Loucy (cell line): ENCODE measurements at regions not wholly inside any gene's neighbourhood (a gene's known extent, or its start where the extent isn't known, plus 50 kb on each side); places are given as distances from the start of the nearest gene placed in this dataset.

Experiments
- H2AFZ ChIP-seq: fragments of 200-600 bp; sonication (generic); 2 replicates; pipeline ENCODE4 v1.6.0; 2016; ENCODE audit warnings: antibody characterized with exemption, mild to moderate bottlenecking, low read length, moderate library complexity
- H3F3A ChIP-seq: fragments of 200-600 bp; 2 replicates; pipeline ENCODE4 v1.6.0; 2016; ENCODE audit warnings: antibody characterized with exemption, low read depth, mild to moderate bottlenecking
- H3K27me3 ChIP-seq: fragments of 200-600 bp; sonication (generic); 2 replicates; pipeline ENCODE4 v1.6.1; 2014; ENCODE audit warnings: low read length, mild to moderate bottlenecking; ENCODE audit not compliant: insufficient read depth, poor library complexity, severe bottlenecking
- H3K36me3 ChIP-seq: fragments of 200-600 bp; sonication (generic); 2 replicates; pipeline ENCODE4 v1.6.1; 2016; ENCODE audit warnings: low read length; ENCODE audit not compliant: insufficient read depth
- H3K4me1 ChIP-seq: fragments of 200-600 bp; sonication (generic); 2 replicates; pipeline ENCODE4 v1.5.1; 2014; ENCODE audit warnings: low read length, mild to moderate bottlenecking; ENCODE audit not compliant: insufficient read depth, poor library complexity, severe bottlenecking
- H3K4me2 ChIP-seq: fragments of 200-600 bp; sonication (generic); 2 replicates; pipeline ENCODE4 v1.6.0; 2014; ENCODE audit warnings: antibody characterized with exemption, low read length, low read depth, mild to moderate bottlenecking; ENCODE audit not compliant: poor library complexity, severe bottlenecking
- H3K4me3 ChIP-seq: fragments of 200-600 bp; sonication (generic); 2 replicates; pipeline ENCODE4 v1.5.1; 2014; ENCODE audit warnings: low read length, mild to moderate bottlenecking, mixed read lengths; ENCODE audit not compliant: poor library complexity, severe bottlenecking
- H3K79me2 ChIP-seq: fragments of 200-600 bp; sonication (generic); 2 replicates; pipeline ENCODE4 v1.6.1; 2014; ENCODE audit warnings: low read length; ENCODE audit not compliant: insufficient read depth
- H3K9ac ChIP-seq: fragments of 200-600 bp; sonication (generic); 2 replicates; pipeline ENCODE4 v1.6.0; 2014; ENCODE audit warnings: mild to moderate bottlenecking, low read depth, low read length, moderate library complexity; ENCODE audit not compliant: poor library complexity, severe bottlenecking
- H3K9me2 ChIP-seq: fragments of 200-600 bp; sonication (generic); replicated peaks from 2 replicates; pipeline ENCODE4 v1.6.1; 2016; ENCODE audit warnings: low read depth, low read length, mixed read lengths
- H3K9me3 ChIP-seq: fragments of 200-600 bp; sonication (generic); 2 replicates; pipeline ENCODE4 v1.6.1; 2014; ENCODE audit warnings: mild to moderate bottlenecking, antibody characterized with exemption, low read length, low read depth; ENCODE audit not compliant: insufficient read depth
- H4K20me1 ChIP-seq: fragments of 200-600 bp; sonication (generic); 2 replicates; pipeline ENCODE4 v1.6.0; 2014; ENCODE audit warnings: antibody characterized with exemption, low read length, mild to moderate bottlenecking; ENCODE audit not compliant: insufficient read depth, poor library complexity, severe bottlenecking
- CTCF ChIP-seq: fragments of 200-600 bp; sonication (generic); conservative IDR thresholded peaks from 2 replicates; pipeline ENCODE4 v1.5.1; 2014; ENCODE audit warnings: mild to moderate bottlenecking, antibody characterized with exemption, low read length
- EZH2phosphoT487 ChIP-seq: fragments of 200-600 bp; IDR thresholded peaks from 2 replicates; pipeline ENCODE4 v1.6.1; 2018; ENCODE audit warnings: antibody characterized with exemption, mild to moderate bottlenecking, moderate library complexity, borderline replicate concordance

- H3K4me2 ChIP-seq = no peak overlapping the region
- no peaks in the 10 kb centered on the region for H3K27me3 ChIP-seq
Observed at GRCh38 chr14:97813556-97813955, 1016.4 kb downstream of the VRK1 start.

GRCh38 chr14:97820781-97821180 lies 1023.6 kb downstream of the VRK1 start:
- Histone ChIP-seq H3K27me3 (no peaks in the 10 kb centered on the region), H3F3A (no peaks in the 10 kb centered on the region), H3K79me2 (no peaks in the 10 kb centered on the region), H3K36me3 (no peaks in the 10 kb centered on the region), H3K9me3 (no peaks in the 10 kb centered on the region), H3K4me1 (no peaks in the 10 kb centered on the region), H3K9ac (no peak overlapping the region), H2AFZ (no peak overlapping the region), H3K4me3 (no peak overlapping the region), H3K4me2 (no peak overlapping the region), H3K9me2 (no peaks in the 10 kb centered on the region), H4K20me1 (no peaks in the 10 kb centered on the region)
- TF ChIP-seq CTCF (no peak), EZH2phosphoT487 (no peak)

More at GRCh38 chr14:97813556-97813955, 1016.4 kb downstream of the VRK1 start:
- no peaks in the 10 kb centered on the region for H3K4me1 ChIP-seq
- H3K9me2 ChIP-seq = no peaks in the 10 kb centered on the region
- H3F3A ChIP-seq = no peaks in the 10 kb centered on the region
- H4K20me1 ChIP-seq = no peaks in the 10 kb centered on the region
- TF ChIP-seq EZH2phosphoT487 (no peak), CTCF (no peak)
- no peaks in the 10 kb centered on the region for H3K9me3 ChIP-seq
- no peak overlapping the region for H2AFZ ChIP-seq
- H3K9ac ChIP-seq = no peak overlapping the region
- no peaks in the 10 kb centered on the region for H3K79me2 ChIP-seq
- no peak overlapping the region for H3K4me3 ChIP-seq
- H3K36me3 ChIP-seq = no peaks in the 10 kb centered on the region

- Histone ChIP-seq H4K20me1 (no peaks in the 10 kb centered on the region), H3F3A (no peaks in the 10 kb centered on the region), H3K4me1 (no peaks in the 10 kb centered on the region), H3K9me2 (no peaks in the 10 kb centered on the region; the same call in 1 of the 2 replicates), H3K79me2 (no peaks in the 10 kb centered on the region), H3K36me3 (no peaks in the 10 kb centered on the region), H3K9me3 (no peaks in the 10 kb centered on the region), H3K4me2 (no peak overlapping the region), H3K9ac (no peak overlapping the region), H3K4me3 (no peak overlapping the region), H2AFZ (no peak overlapping the region), H3K27me3 (no peaks in the 10 kb centered on the region)
- TF ChIP-seq CTCF (no peak), EZH2phosphoT487 (no peak)
Observed at GRCh38 chr14:97824218-97824617, 1027.0 kb downstream of the VRK1 start.
